ENCODE measurements at regions not wholly inside any gene's neighbourhood (a gene's known extent, or its start where the extent isn't known, plus 50 kb on each side); places are given as distances from the start of the nearest gene placed in this dataset.

DNA sequence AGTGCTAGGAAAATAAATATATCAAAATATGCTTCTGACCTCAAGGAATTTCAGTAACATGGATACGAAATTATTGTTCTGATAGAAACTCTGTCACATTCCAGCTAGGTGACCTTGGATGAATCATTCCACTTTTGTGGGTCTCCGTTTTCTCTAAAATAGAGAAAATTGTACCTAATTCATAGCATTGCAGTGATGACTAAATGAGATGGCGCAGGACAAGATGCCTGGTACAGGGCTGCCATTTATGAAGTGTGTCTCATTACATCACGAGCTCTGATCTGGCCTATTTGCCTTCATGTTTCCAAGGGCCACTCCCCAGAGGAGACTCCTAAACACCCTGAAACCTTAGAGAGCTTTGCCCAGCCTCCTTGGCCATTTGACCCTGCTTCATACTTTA, 480.0 kb upstream of the USP24 start:
- H3K27me3 ChIP-seq (ENCODE audit: low read depth, low read length) = no peaks in the 10 kb centered on the region
- no peaks in the 10 kb centered on the region for H3K9me3 ChIP-seq (ENCODE audit: insufficient read depth, low read length)
- H4K20me1 ChIP-seq (ENCODE audit: insufficient read depth, low read length) = no peaks in the 10 kb centered on the region
- H3K4me3 ChIP-seq (ENCODE audit: low read length) = no peak overlapping the region
- H2AFZ ChIP-seq (ENCODE audit: low read depth, low read length) = no peak overlapping the region
- H3K27ac ChIP-seq (ENCODE audit: low read length) = no peak overlapping the region
- H3K4me1 ChIP-seq (ENCODE audit: low read length) = no peaks in the 10 kb centered on the region
- H3K79me2 ChIP-seq (ENCODE audit: low read length) = no peaks in the 10 kb centered on the region
- H3K36me3 ChIP-seq (replicated peaks; ENCODE audit: low read depth, low read length) = no peaks in the 10 kb centered on the region
- no peak overlapping the region for H3K9ac ChIP-seq (ENCODE audit: low read length)
- H3K4me2 ChIP-seq (ENCODE audit: low read length) = no peak overlapping the region
- TF ChIP-seq CTCF (IDR thresholded peaks at IDR 0.05; ENCODE audit: low read depth, low read length) = no peak
- TF ChIP-seq EZH2phosphoT487 (IDR thresholded peaks at IDR 0.05; ENCODE audit: low read depth) = no peak

- Histone ChIP-seq H3K27me3 (ENCODE audit: low read depth, low read length) (no peaks in the 10 kb centered on the region), H3K9ac (ENCODE audit: low read length) (no peak overlapping the region), H3K36me3 (replicated peaks; ENCODE audit: low read depth, low read length) (no peaks in the 10 kb centered on the region), H3K9me3 (ENCODE audit: insufficient read depth, low read length) (no peaks in the 10 kb centered on the region), H3K79me2 (ENCODE audit: low read length) (no peaks in the 10 kb centered on the region), H3K4me3 (ENCODE audit: low read length) (no peak overlapping the region), H3K4me2 (ENCODE audit: low read length) (no peak overlapping the region), H4K20me1 (ENCODE audit: insufficient read depth, low read length) (no peaks in the 10 kb centered on the region), H3K27ac (ENCODE audit: low read length) (no peak overlapping the region), H3K4me1 (ENCODE audit: low read length) (no peaks in the 10 kb centered on the region), H2AFZ (ENCODE audit: low read depth, low read length) (no peak overlapping the region)
- TF ChIP-seq EZH2phosphoT487 (IDR thresholded peaks at IDR 0.05; ENCODE audit: low read depth) (no peak), CTCF (IDR thresholded peaks at IDR 0.05; ENCODE audit: low read depth, low read length) (no peak)
Observed at GRCh38 chr1:55694310-55694801, 479.2 kb upstream of the USP24 start.

GRCh38 chr1:55692726-55693125, 477.6 kb upstream of the USP24 start:
- no peaks in the 10 kb centered on the region for H3K9me3 ChIP-seq (ENCODE audit: insufficient read depth, low read length)

GRCh38 chr1:55690366-55690765, 475.2 kb upstream of the USP24 start:
- no peak overlapping the region for H3K4me2 ChIP-seq (ENCODE audit: low read length)
- H3K27ac ChIP-seq (ENCODE audit: low read length) = no peak overlapping the region
- no peaks in the 10 kb centered on the region for H3K27me3 ChIP-seq (ENCODE audit: low read depth, low read length)
- no peaks in the 10 kb centered on the region for H3K79me2 ChIP-seq (ENCODE audit: low read length)
- H3K36me3 ChIP-seq (replicated peaks; ENCODE audit: low read depth, low read length) = no peaks in the 10 kb centered on the region
- H3K9ac ChIP-seq (ENCODE audit: low read length) = no peak overlapping the region
- H3K4me1 ChIP-seq (ENCODE audit: low read length) = no peaks in the 10 kb centered on the region
- TF ChIP-seq EZH2phosphoT487 (IDR thresholded peaks at IDR 0.05; ENCODE audit: low read depth) (no peak), CTCF (IDR thresholded peaks at IDR 0.05; ENCODE audit: low read depth, low read length) (no peak)
- no peaks in the 10 kb centered on the region for H3K9me3 ChIP-seq (ENCODE audit: insufficient read depth, low read length)
- H4K20me1 ChIP-seq (ENCODE audit: insufficient read depth, low read length) = no peaks in the 10 kb centered on the region
- H3K4me3 ChIP-seq (ENCODE audit: low read length) = no peak overlapping the region
- no peak overlapping the region for H2AFZ ChIP-seq (ENCODE audit: low read depth, low read length)

More at GRCh38 chr1:55692726-55693125, 477.6 kb upstream of the USP24 start:
- no peak overlapping the region for H3K27ac ChIP-seq (ENCODE audit: low read length)
- no peaks in the 10 kb centered on the region for H3K27me3 ChIP-seq (ENCODE audit: low read depth, low read length)
- no peaks in the 10 kb centered on the region for H3K4me1 ChIP-seq (ENCODE audit: low read length)
- no peak overlapping the region for H3K4me2 ChIP-seq (ENCODE audit: low read length)
- H3K36me3 ChIP-seq (replicated peaks; ENCODE audit: low read depth, low read length) = no peaks in the 10 kb centered on the region
- no peak overlapping the region for H2AFZ ChIP-seq (ENCODE audit: low read depth, low read length)
- TF ChIP-seq EZH2phosphoT487 (IDR thresholded peaks at IDR 0.05; ENCODE audit: low read depth) = no peak
- TF ChIP-seq CTCF (IDR thresholded peaks at IDR 0.05; ENCODE audit: low read depth, low read length) = no peak
- no peaks in the 10 kb centered on the region for H3K79me2 ChIP-seq (ENCODE audit: low read length)
- no peak overlapping the region for H3K9ac ChIP-seq (ENCODE audit: low read length)
- no peaks in the 10 kb centered on the region for H4K20me1 ChIP-seq (ENCODE audit: insufficient read depth, low read length)
- no peak overlapping the region for H3K4me3 ChIP-seq (ENCODE audit: low read length)

Measured in OCI-LY3 (cell line).